ENCODE measurements at regions not wholly inside any gene's neighbourhood (a gene's known extent, or its start where the extent isn't known, plus 50 kb on each side); places are given as distances from the start of the nearest gene placed in this dataset.
A peak's percentile ranks its signal among the peaks of the same experiment; 100 is the strongest.

- no peak for DNase-seq (ENCODE audit: low read depth)
- no peak overlapping the region for H3K4me3 ChIP-seq (ENCODE audit: low read depth, low read length)
- no peak for TF ChIP-seq CTCF (IDR thresholded peaks at IDR 0.05; ENCODE audit: insufficient read depth, low read depth, low read length, missing control alignments)
Observed at GRCh38 chr2:589281-590130, 87.7 kb downstream of the TMEM18 start.

- DNase-seq (ENCODE audit: low read depth): no peak
- no peak overlapping the region for H3K4me3 ChIP-seq (ENCODE audit: low read depth, low read length)
- TF ChIP-seq CTCF (IDR thresholded peaks at IDR 0.05; ENCODE audit: insufficient read depth, low read depth, low read length, missing control alignments): no peak
Observed at GRCh38 chr2:588074-588645, 89.0 kb downstream of the TMEM18 start.

- no peak for DNase-seq (ENCODE audit: low read depth)
Observed at GRCh38 chr2:587087-587960, 89.9 kb downstream of the TMEM18 start.

GRCh38 chr2:586641-587076, 90.5 kb downstream of the TMEM18 start:
- no peak overlapping the region for H3K4me3 ChIP-seq (ENCODE audit: low read depth, low read length)
- DNase-seq (ENCODE audit: low read depth): no peak

More at GRCh38 chr2:587087-587960, 89.9 kb downstream of the TMEM18 start:
- no peak overlapping the region for H3K4me3 ChIP-seq (ENCODE audit: low read depth, low read length)
- TF ChIP-seq CTCF (IDR thresholded peaks at IDR 0.05; ENCODE audit: insufficient read depth, low read depth, low read length, missing control alignments): no peak

GRCh38 chr2:584863-585823, 92.1 kb downstream of the TMEM18 start:
- H3K4me3 ChIP-seq (ENCODE audit: low read depth, low read length): no peak overlapping the region
- DNase-seq (ENCODE audit: low read depth): peak; percentile 28
- no peak for TF ChIP-seq CTCF (IDR thresholded peaks at IDR 0.05; ENCODE audit: insufficient read depth, low read depth, low read length, missing control alignments)

More at GRCh38 chr2:586641-587076, 90.5 kb downstream of the TMEM18 start:
- no peak for TF ChIP-seq CTCF (IDR thresholded peaks at IDR 0.05; ENCODE audit: insufficient read depth, low read depth, low read length, missing control alignments)

- no peak for TF ChIP-seq CTCF (IDR thresholded peaks at IDR 0.05; ENCODE audit: insufficient read depth, low read depth, low read length, missing control alignments)
- no peak for DNase-seq (ENCODE audit: low read depth)
- no peak overlapping the region for H3K4me3 ChIP-seq (ENCODE audit: low read depth, low read length)
Observed at GRCh38 chr2:583666-584065, 93.5 kb downstream of the TMEM18 start.
